HepG2 (cell line): ENCODE measurements at regions not wholly inside any gene's neighbourhood (a gene's known extent, or its start where the extent isn't known, plus 50 kb on each side); places are given as distances from the start of the nearest gene placed in this dataset.

Experiments used
- ATAC-seq: fragments of 200-7000 bp; cut with Tn5 transposase; 3 replicates; pipeline ENCODE4 v1.9.1; 2020; ENCODE audit warnings: mild to moderate bottlenecking, moderate library complexity
- BruUV-seq: library from RNA; stranded (reverse); fragments of 400-500 nt; replicated peaks from 2 replicates; lab custom pipeline; 2021; lab: Mats Ljungman, UMichigan
- CTCF ChIA-PET: fragments of 300-600 bp; formaldehyde crosslinking; extraction: SDS; loops from one replicate; lab custom pipeline; 2021; ENCODE audit warnings: low total read pairs, inconsistent platforms, low intra/inter-chr PET ratio; lab: Yijun Ruan, JAX
- POLR2A ChIA-PET: fragments of 350-600 bp; sonication (Branson Sonifier 250); formaldehyde crosslinking; loops from one replicate; lab custom pipeline; 2020; ENCODE audit warnings: antibody characterized with exemption, inconsistent platforms; lab: Yijun Ruan, JAX
- DNase-seq: peaks from one replicate; pipeline ENCODE4 v3.0.0-alpha.2; 2015; ENCODE audit warnings: low spot score
- FAIRE-seq: peaks from 3 replicates; lab custom pipeline; 2011; peaks lifted over from hg19 to GRCh38; lab: Jason Lieb, UNC
- H2AFZ ChIP-seq: one replicate; pipeline ENCODE4 v1.6.1; 2011; ENCODE audit warnings: low read length, inconsistent platforms
- H3K27ac ChIP-seq: fragments of 300-600 bp; 3 replicates; pipeline ENCODE4 v1.8.0; 2011; ENCODE audit warnings: mixed run types, mild to moderate bottlenecking, mixed read lengths, low read length, inconsistent platforms; ENCODE audit not compliant: insufficient read depth; ENCODE audit errors: extremely low read length
- H3K27me3 ChIP-seq, 2 experiments: fragments of 200-600 bp in 1 of 2; 2 replicates in 1 of 2; 3 replicates in 1 of 2; pipeline versions ENCODE4 v1.6.0 to v1.8.0; 2011; ENCODE audit warnings: low read length in 2 of 2, mild to moderate bottlenecking in 2 of 2, moderate library complexity in 2 of 2, inconsistent platforms in 1 of 2; ENCODE audit not compliant: insufficient read depth in 2 of 2, control insufficient read depth in 1 of 2
- H3K36me3 ChIP-seq, 2 experiments: fragments of 200-600 bp in 1 of 2; replicated peaks in 1 of 2; 2 replicates in 1 of 2; 3 replicates in 1 of 2; pipeline versions ENCODE4 v1.5.1 to v1.8.0; 2011; ENCODE audit warnings: low read length in 2 of 2, inconsistent platforms in 1 of 2; ENCODE audit not compliant: insufficient read depth in 2 of 2, control insufficient read depth in 1 of 2
- H3K4me1 ChIP-seq: 2 replicates; pipeline ENCODE4 v1.5.1; 2012; ENCODE audit warnings: low read length, inconsistent platforms; ENCODE audit not compliant: insufficient read depth
- H3K4me2 ChIP-seq: 2 replicates; pipeline ENCODE4 v1.6.0; 2011; ENCODE audit warnings: low read depth, low read length, inconsistent platforms
- H3K4me3 ChIP-seq, 3 experiments: fragments of 200-600 bp in 1 of 3; sonication (generic), shearing (Covaris generic) in 1 of 3; replicated peaks in 1 of 3; 2 replicates each; pipeline ENCODE4 v1.5.1; 2011 to 2016; ENCODE audit warnings: low read length in 3 of 3, inconsistent platforms in 2 of 3, low read depth in 2 of 3, mild to moderate bottlenecking in 2 of 3, control low read depth in 1 of 3, mixed read lengths in 1 of 3; ENCODE audit not compliant: insufficient read depth in 1 of 3
- H3K79me2 ChIP-seq: one replicate; pipeline ENCODE4 v1.6.1; 2011; ENCODE audit warnings: low read length, inconsistent platforms; ENCODE audit not compliant: insufficient read depth
- H3K9ac ChIP-seq: 2 replicates; pipeline ENCODE4 v1.6.0; 2011; ENCODE audit warnings: mild to moderate bottlenecking, low read depth, low read length, inconsistent platforms; ENCODE audit not compliant: insufficient read depth
- H3K9me3 ChIP-seq: 2 replicates; pipeline ENCODE4 v1.5.1; 2012; ENCODE audit warnings: mild to moderate bottlenecking, low read length
- H4K20me1 ChIP-seq: 2 replicates; pipeline ENCODE4 v1.6.0; 2011; ENCODE audit warnings: inconsistent platforms, mild to moderate bottlenecking, low read length, moderate library complexity; ENCODE audit not compliant: insufficient read depth
- MAZ ChIP-seq, 2 experiments: sonication (generic) in 1 of 2; formaldehyde crosslinking in 1 of 2; IDR thresholded peaks; 2 replicates each; pipeline versions ENCODE4 v1.5.0 to v1.6.1; 2012 to 2020; ENCODE audit warnings: low read depth in 2 of 2, mild to moderate bottlenecking in 2 of 2, borderline replicate concordance in 1 of 2, improper control_type of control experiment in 1 of 2, low read length in 1 of 2, missing genetic modification reagents in 1 of 2, moderate library complexity in 1 of 2
- NPAS2 ChIP-seq: sonication (generic); formaldehyde crosslinking; IDR thresholded peaks from 2 replicates; pipeline ENCODE4 v1.8.0; 2022; ENCODE audit warnings: mild to moderate bottlenecking, missing genetic modification reagents, borderline replicate concordance
- PAX8 ChIP-seq: sonication (generic); formaldehyde crosslinking; IDR thresholded peaks from 2 replicates; pipeline ENCODE4 v1.8.0; 2022; ENCODE audit warnings: mild to moderate bottlenecking, missing genetic modification reagents, borderline replicate concordance
- PPARG ChIP-seq: conservative IDR thresholded peaks from 2 replicates; pipeline ENCODE4 v1.6.1; 2016; ENCODE audit warnings: missing biosample characterization, missing genetic modification reagents
- RBM22 ChIP-seq: fragments of 200-400 bp; formaldehyde crosslinking; optimal IDR thresholded peaks from 2 replicates; pipeline ENCODE3; 2017; ENCODE audit warnings: mild to moderate bottlenecking, low read length, moderate library complexity
- SSRP1 ChIP-seq: IDR thresholded peaks from 2 replicates; pipeline ENCODE4 v1.6.1; 2016; ENCODE audit warnings: control low read depth
- TCF7L2 ChIP-seq: IDR thresholded peaks from 2 replicates; pipeline ENCODE4 v1.6.1; 2011; ENCODE audit warnings: mild to moderate bottlenecking, low read depth, low read length, moderate library complexity
- ZBTB37 ChIP-seq: sonication (generic); formaldehyde crosslinking; IDR thresholded peaks from 2 replicates; pipeline ENCODE4 v1.4.0; 2020; ENCODE audit warnings: mild to moderate bottlenecking, missing genetic modification reagents
- ZBTB43 ChIP-seq: sonication (generic); formaldehyde crosslinking; conservative IDR thresholded peaks from 2 replicates; pipeline ENCODE4 v1.4.0; 2020; ENCODE audit warnings: missing genetic modification reagents
- ZMAT5 ChIP-seq: sonication (generic); formaldehyde crosslinking; IDR thresholded peaks from 2 replicates; pipeline ENCODE4 v1.5.0; 2020; ENCODE audit warnings: mild to moderate bottlenecking, low read depth, missing genetic modification reagents, borderline replicate concordance
- ZNF17 ChIP-seq: sonication (generic); formaldehyde crosslinking; IDR thresholded peaks from 2 replicates; pipeline ENCODE4 v1.5.0; 2020; ENCODE audit warnings: mild to moderate bottlenecking, missing genetic modification reagents
- ZNF33A ChIP-seq: sonication (generic); formaldehyde crosslinking; IDR thresholded peaks from 2 replicates; pipeline ENCODE4 v1.5.1; 2020; ENCODE audit warnings: missing genetic modification reagents, mild to moderate bottlenecking, moderate library complexity, borderline replicate concordance
- ZNF513 ChIP-seq: sonication (generic); formaldehyde crosslinking; conservative IDR thresholded peaks from 2 replicates; pipeline ENCODE4 v1.5.0; 2020; ENCODE audit warnings: missing genetic modification reagents
- ZNF598 ChIP-seq: sonication (generic); formaldehyde crosslinking; IDR thresholded peaks from 2 replicates; pipeline ENCODE4 v1.5.1; 2020; ENCODE audit warnings: mild to moderate bottlenecking, missing genetic modification reagents, borderline replicate concordance
- ZSCAN20 ChIP-seq: sonication (generic); formaldehyde crosslinking; IDR thresholded peaks from 2 replicates; pipeline ENCODE4 v1.4.0; 2020; ENCODE audit warnings: missing genetic modification reagents, mild to moderate bottlenecking, borderline replicate concordance
- ZZZ3 ChIP-seq: sonication (generic); formaldehyde crosslinking; IDR thresholded peaks from 2 replicates; pipeline ENCODE4 v1.4.0; 2020; ENCODE audit warnings: missing genetic modification reagents, mild to moderate bottlenecking, borderline replicate concordance
- WGBS: methylation state at CpG from one replicate; pipeline ENCODE4 v1.1.6; 2017; ENCODE audit warnings: low lambda C conversion rate; 5-methylcytosine and 5-hydroxymethylcytosine counted together
- in situ Hi-C: cut with HindIII; loops from 2 replicates; pipeline ENCODE4 v1.10.0; 2017; ENCODE audit warnings: low pct_unique_long_range_greater_than_20kb; ENCODE audit not compliant: extremely low pct_ligation_motif_present
- intact Hi-C: fragments of 100-400 bp; cut with micrococcal nuclease; formaldehyde crosslinking; loops from one replicate; pipeline ENCODE4 v1.10.0; 2022; ENCODE audit not compliant: unreplicated experiment

GRCh38 chr2:144011553-144011952 is 508.4 kb downstream of the ZEB2 start:
- Histone ChIP-seq H3K36me3 (no peaks in the 10 kb centered on the region), H3K9me3 (no peaks in the 10 kb centered on the region), H3K4me3 (no peak overlapping the region), H3K27ac (no peak overlapping the region), H3K4me2 (no peak overlapping the region), H3K4me1 (no peaks in the 10 kb centered on the region), H3K27me3 (no peaks in the 10 kb centered on the region; a peak in 1 of 5 replicates), H3K9ac (no peak overlapping the region), H2AFZ (no peak overlapping the region), H4K20me1 (no peaks in the 10 kb centered on the region), H3K79me2 (no peaks in the 10 kb centered on the region)
- no TSS peak for BruUV-seq
- no peak for ATAC-seq
- WGBS, result 23% methylated on average over 2 of the region's 2 CpGs
- ChIA-PET CTCF (no interaction called here), POLR2A (no interaction called here)
- TF ChIP-seq PAX8 (CRISPR knock-in tag) (no peak), ZNF513 (CRISPR knock-in tag) (no peak), ZBTB37 (no peak), TCF7L2 (no peak), ZZZ3 (no peak), SSRP1 (CRISPR knock-in tag) (no peak), MAZ (IDR thresholded peaks at IDR 0.05; ENCODE audit: borderline replicate concordance, low read depth, low read length) (no peak), MAZ (CRISPR knock-in tag; IDR thresholded peaks at IDR 0.05; ENCODE audit: low read depth) (no peak), NPAS2 (CRISPR knock-in tag) (no peak), RBM22 (no peak), PPARG (CRISPR knock-in tag) (no peak), ZNF33A (no peak), ZNF17 (CRISPR knock-in tag) (no peak), ZNF598 (no peak), ZMAT5 (CRISPR knock-in tag) (no peak), ZBTB43 (CRISPR knock-in tag) (no peak), ZSCAN20 (CRISPR knock-in tag) (no peak)
- intact Hi-C loops, result no loop called here
- no peak for FAIRE-seq
- no peak for DNase-seq
- in situ Hi-C loops, result no loop called here
